ENCODE measurements at regions not wholly inside any gene's neighbourhood (a gene's known extent, or its start where the extent isn't known, plus 50 kb on each side); places are given as distances from the start of the nearest gene placed in this dataset.

DNA sequence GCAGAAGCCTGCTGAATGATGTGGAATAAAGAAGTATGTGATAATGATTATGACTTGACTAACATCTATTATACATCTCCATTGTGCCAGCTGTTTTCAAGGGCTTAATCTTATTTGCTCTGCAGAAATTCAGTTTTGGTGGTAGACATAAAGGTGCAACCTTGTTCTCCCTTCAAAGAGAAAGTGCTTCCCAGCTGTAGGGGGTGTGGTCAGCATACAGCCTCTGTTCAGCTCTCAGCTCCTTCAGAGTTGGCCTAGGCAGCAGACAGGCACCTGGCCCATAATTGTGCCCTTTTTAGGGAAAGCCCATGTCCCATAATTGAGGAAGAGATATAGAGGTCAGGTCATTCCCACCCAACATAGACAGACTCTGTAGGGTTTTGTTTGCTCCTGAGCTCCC, 104.3 kb upstream of the EOMES start:
- Mint-ChIP-seq H3K4me1 (no peaks in the 10 kb centered on the region), H3K4me3 (no peak overlapping the region), H3K27me3 (no peaks in the 10 kb centered on the region), H3K9me3 (peaks cover 4% of the 10 kb centered on the region), H3K36me3 (ENCODE audit: low read depth) (no peaks in the 10 kb centered on the region), H3K27ac (no peak overlapping the region)
- ChIA-PET CTCF (no interaction called here), POLR2A (no interaction called here)
- no peak for DNase-seq

DNA sequence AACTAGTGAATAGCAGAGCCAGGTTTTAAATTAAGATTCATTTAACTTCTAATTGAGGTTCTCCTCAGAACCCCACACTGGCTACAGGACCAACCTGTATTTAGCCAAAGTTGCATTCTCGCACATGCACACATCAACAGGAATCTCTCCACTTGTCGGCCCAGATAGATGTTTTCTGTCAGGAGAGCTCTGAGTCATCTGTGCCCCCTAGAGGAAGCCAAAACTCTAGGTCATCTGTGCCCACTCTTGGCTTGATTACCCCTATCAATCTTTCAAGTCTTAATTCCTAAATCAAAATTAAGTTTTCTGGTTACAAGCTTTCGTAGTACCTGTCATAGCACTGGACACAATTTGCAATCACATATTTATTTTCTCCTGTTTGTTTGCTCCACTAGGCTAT, 104.9 kb upstream of the EOMES start:
- no peaks in the 10 kb centered on the region for H3K27me3 Mint-ChIP-seq
- no peak overlapping the region for H3K4me3 Mint-ChIP-seq
- H3K9me3 Mint-ChIP-seq, result peaks cover 4% of the 10 kb centered on the region
- POLR2A ChIA-PET, result no interaction called here
- CTCF ChIA-PET, result no interaction called here
- no peaks in the 10 kb centered on the region for H3K36me3 Mint-ChIP-seq (ENCODE audit: low read depth)
- DNase-seq, result no peak
- no peak overlapping the region for H3K27ac Mint-ChIP-seq
- H3K4me1 Mint-ChIP-seq, result no peaks in the 10 kb centered on the region

DNA sequence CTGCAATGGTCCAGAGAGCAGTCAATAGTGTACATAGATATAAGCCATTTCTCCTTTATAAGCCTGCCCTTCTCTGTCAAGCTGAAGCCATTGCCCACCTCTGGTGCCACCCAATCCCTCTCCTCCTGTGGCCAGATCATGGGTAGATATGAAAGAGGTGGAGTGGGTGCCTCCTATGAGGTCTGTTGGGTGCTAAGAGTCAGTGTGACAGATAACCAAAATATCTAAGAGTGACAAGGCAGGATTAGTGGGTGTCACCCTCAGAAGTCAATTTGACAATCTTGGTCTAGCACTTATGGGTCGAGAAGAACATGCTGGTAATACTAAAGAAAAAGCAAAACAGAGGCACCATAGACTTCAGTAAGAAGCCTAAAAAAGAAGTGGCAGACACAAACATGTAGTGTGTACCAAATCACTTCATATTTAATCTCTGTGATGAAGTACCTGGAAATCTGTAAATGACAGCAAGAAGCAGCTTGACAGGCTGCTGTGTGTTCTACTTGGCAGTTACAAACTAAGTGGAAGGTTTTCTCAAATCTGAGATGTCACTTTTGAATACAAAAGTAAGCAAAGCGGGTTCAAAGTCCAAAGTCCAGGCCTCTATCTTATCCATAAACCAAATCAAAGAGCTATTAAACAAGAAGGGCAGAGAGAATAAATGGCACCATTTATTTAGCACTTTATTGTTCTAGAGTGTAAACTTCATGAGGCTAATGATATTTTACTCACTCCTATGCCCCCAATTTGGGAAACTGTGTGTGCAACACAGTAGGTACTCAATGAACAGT, 118.9 kb upstream of the EOMES start:
- H3K27me3 Mint-ChIP-seq, result no peaks in the 10 kb centered on the region
- no peak overlapping the region for H3K27ac Mint-ChIP-seq
- no peaks in the 10 kb centered on the region for H3K9me3 Mint-ChIP-seq
- ChIA-PET POLR2A (no interaction called here), CTCF (no interaction called here)
- H3K36me3 Mint-ChIP-seq (ENCODE audit: low read depth), result no peaks in the 10 kb centered on the region
- peaks cover 7% of the 10 kb centered on the region for H3K4me1 Mint-ChIP-seq
- no peak overlapping the region for H3K4me3 Mint-ChIP-seq
- no peak for DNase-seq

DNA sequence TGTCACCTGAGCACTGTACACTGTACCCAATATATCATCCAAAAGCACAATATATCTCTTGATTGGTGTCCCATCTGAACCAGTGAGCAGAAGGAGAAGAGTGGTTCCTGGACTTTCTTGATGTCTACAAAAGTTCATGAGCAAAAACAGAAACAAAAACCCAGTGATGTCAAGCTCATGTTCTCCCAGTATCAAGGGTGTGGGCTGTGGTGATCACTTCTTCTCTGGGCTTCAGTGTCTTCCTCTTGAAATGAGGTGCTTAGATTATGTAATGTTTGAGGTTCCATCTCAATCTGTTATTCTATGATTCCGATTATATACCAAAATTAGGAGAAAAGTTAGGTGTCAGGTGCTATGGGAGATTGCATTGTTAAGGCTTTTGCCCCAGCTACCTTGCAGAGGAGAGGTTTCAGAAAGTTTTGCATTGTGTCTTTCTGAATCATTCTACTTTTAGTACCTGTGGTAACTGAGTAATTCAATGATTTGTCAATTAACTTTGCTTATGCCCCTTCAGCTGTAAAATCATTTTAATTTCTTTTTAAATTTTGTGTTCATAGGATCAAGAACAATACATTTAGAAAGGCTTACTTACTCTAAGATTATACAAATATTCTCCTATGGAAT, 122.0 kb upstream of the EOMES start:
- Mint-ChIP-seq H3K4me3 (no peak overlapping the region), H3K9me3 (no peaks in the 10 kb centered on the region), H3K36me3 (ENCODE audit: low read depth) (no peaks in the 10 kb centered on the region), H3K4me1 (peaks cover 5% of the 10 kb centered on the region), H3K27me3 (no peaks in the 10 kb centered on the region), H3K27ac (no peak overlapping the region)
- ChIA-PET POLR2A (interaction anchor here (2.1 kb wide), 1 partner anchor 17 kb away, joined by 8 read pairs; no protein-coding TSS in a partner anchor), CTCF (interaction anchor here (1.2 kb wide), 1 partner anchor 122 kb away, joined by 3 read pairs; the partner anchor contains the start of gene EOMES)
- no peak for DNase-seq

DNA sequence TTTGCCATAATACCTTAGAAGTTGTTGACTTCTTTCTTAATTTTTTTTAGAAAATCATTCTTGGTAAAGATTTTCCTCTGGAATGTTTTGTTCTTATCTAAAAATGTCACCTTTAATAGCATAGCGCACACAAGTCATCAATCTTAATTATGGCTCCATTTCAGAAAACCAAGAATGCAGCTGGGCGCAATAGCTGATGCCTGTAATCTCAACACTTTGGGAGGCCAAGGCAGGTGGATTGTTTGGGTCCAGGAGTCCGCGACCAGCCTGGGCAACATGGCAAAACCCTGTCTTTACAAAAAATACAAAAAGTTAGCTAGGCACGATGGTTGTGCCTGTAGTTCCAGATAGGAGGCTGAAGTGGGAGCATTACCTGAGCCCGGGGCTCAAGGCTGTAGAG, 125.6 kb upstream of the EOMES start:
- H3K36me3 Mint-ChIP-seq (ENCODE audit: low read depth), result no peaks in the 10 kb centered on the region
- H3K4me3 Mint-ChIP-seq, result no peak overlapping the region
- peaks cover 3% of the 10 kb centered on the region for H3K9me3 Mint-ChIP-seq
- H3K27me3 Mint-ChIP-seq, result no peaks in the 10 kb centered on the region
- H3K27ac Mint-ChIP-seq, result no peak overlapping the region
- H3K4me1 Mint-ChIP-seq, result peaks cover 5% of the 10 kb centered on the region
- ChIA-PET POLR2A (no interaction called here), CTCF (interaction anchor here (1.2 kb wide), 1 partner anchor 136 kb away, joined by 4 read pairs; no protein-coding TSS in a partner anchor)
- no peak for DNase-seq

DNA sequence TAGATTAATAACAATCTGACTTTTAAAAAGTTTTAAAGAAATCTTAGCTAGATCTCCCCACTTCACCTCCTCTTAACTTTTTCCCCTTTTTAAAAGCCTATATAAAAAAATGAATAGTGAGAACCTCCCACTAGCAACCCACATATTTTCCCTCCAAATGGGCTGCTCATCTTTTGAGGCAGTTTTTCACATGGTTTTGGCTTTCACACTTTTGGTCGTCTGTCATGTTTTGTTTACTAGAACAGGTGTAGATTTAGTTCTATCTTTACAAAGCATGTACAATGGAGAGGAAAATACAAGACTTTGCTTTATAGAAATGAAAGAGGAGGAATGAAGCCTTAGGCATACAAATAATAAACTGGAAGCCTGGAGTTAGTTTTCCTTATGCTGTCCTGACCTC, 126.7 kb upstream of the EOMES start:
- no peak overlapping the region for H3K27ac Mint-ChIP-seq
- DNase-seq, result no peak
- H3K9me3 Mint-ChIP-seq, result peaks cover 7% of the 10 kb centered on the region
- CTCF ChIA-PET, result interaction anchor here (1.2 kb wide), 1 partner anchor 137 kb away, joined by 4 read pairs; no protein-coding TSS in a partner anchor
- H3K4me1 Mint-ChIP-seq, result peaks cover 1% of the 10 kb centered on the region
- no peaks in the 10 kb centered on the region for H3K27me3 Mint-ChIP-seq
- H3K4me3 Mint-ChIP-seq, result no peak overlapping the region
- POLR2A ChIA-PET, result no interaction called here
- H3K36me3 Mint-ChIP-seq (ENCODE audit: low read depth), result peaks cover 4% of the 10 kb centered on the region

DNA sequence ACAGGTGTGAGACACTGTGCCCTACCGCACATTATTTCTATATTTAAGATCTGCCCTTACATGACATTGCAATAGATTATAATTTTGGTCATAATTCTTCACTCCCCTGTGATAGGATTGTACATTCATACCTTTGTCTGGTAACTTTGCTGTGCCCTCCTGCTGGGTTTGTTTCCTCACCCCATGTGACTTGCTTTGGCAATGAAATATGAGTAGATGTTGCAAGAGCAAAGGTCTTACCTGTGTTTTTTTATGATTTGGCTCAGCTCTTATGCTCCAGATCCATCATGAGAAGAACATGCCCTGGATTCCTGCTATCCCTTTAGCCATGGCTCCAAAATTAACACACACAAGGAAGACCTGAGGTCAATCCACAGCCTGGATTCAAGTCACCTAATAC, 137.7 kb upstream of the EOMES start:
- CTCF ChIA-PET, result interaction anchor here (1.0 kb wide), 1 partner anchor 138 kb away, joined by 3 read pairs; the partner anchor contains the start of gene EOMES
- no peak for DNase-seq
- Mint-ChIP-seq H3K4me3 (no peak overlapping the region), H3K9me3 (peaks cover 7% of the 10 kb centered on the region), H3K27me3 (no peaks in the 10 kb centered on the region), H3K27ac (no peak overlapping the region), H3K4me1 (peaks cover 38% of the 10 kb centered on the region), H3K36me3 (ENCODE audit: low read depth) (peaks cover 6% of the 10 kb centered on the region)
- POLR2A ChIA-PET, result interaction anchor here (0.8 to 2.3 kb wide), 4 partner anchors 21 to 489 kb away, joined by 3 to 9 read pairs (median 5); partner anchors contain the start of genes AZI2, EOMES and ZCWPW2

DNA sequence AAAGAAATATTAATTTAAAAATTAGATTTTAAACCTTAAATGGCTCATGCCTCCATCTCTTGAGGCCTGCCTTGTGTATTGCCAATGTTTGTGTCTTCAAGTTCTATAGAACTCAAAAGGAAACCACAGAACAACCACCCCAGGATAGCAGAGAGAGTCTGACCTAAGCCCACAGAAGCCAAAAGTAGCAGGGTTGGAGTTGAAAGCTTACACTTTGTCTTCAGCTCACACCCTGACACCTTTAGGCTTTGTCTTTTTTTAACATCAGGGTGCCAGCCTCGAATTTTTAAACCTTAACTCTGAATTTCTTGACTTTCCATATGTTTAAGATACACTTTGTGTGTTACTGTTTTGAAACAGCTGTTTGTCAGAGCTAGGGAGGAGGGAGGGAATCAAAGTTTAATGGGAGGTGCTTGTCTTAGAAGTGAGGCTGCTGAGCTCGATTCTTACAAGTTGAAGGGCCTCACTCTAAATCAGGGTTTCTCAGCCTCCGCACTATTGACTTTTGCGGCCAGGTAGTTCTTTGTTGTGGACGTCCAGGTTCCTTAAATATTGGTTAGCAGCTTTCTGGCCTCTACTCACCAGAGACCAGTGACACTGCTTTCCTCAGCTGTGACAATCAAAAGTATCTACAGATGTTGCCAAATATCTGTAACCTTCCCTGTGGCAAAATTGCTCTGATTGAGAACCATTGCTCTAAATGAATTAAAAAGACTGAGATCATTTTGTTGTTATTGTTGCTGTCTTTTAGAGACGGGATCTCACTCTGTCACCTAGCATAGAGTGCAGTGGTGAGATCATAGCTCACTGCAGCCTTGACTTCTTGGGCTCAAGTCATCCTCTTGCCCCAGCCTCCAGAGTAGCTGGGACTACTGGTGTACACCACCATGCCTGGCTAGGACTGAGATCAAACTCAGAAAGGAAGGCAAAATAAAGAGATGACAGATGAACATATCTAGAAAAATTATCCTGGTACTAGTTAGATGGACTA, 139.2 kb upstream of the EOMES start:
- Mint-ChIP-seq H3K27ac (peak overlapping the region; percentile 92), H3K4me3 (no peak overlapping the region), H3K4me1 (peaks cover 38% of the 10 kb centered on the region), H3K27me3 (no peaks in the 10 kb centered on the region), H3K9me3 (peaks cover 7% of the 10 kb centered on the region), H3K36me3 (ENCODE audit: low read depth) (peaks cover 6% of the 10 kb centered on the region)
- peak; percentile 49 for DNase-seq
- ChIA-PET POLR2A (interaction anchor here (0.7 to 2.3 kb wide), 14 partner anchors 8 to 487 kb away, joined by 3 to 9 read pairs (median 4); partner anchors contain the start of genes AZI2, EOMES and ZCWPW2), CTCF (interaction anchor here (0.9 to 1.7 kb wide), 7 partner anchors 18 to 488 kb away, joined by 3 to 8 read pairs (median 3); partner anchors contain the start of genes AZI2, EOMES and ZCWPW2)

DNA sequence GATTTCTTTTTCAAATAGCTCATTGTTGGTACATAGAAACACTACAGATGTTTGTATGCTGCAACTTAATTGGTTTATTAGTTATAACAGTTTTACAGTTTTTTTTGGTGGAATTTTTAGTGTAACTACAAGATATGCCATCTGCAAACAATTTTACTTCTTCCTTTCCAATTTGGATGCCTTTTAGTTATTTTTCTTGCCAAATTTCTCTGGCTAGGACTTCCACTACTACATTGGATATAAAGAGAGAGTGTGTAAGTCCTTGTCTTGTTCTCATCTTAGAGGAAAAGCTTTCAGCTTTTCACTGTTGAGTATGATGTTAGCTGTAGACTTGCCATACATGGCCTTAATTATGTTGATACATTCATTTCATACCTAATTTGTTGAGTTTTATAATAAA, 143.6 kb upstream of the EOMES start:
- POLR2A ChIA-PET, result no interaction called here
- H3K27ac Mint-ChIP-seq, result no peak overlapping the region
- CTCF ChIA-PET, result no interaction called here
- H3K4me3 Mint-ChIP-seq, result no peak overlapping the region
- peaks cover 23% of the 10 kb centered on the region for H3K9me3 Mint-ChIP-seq
- no peaks in the 10 kb centered on the region for H3K27me3 Mint-ChIP-seq
- DNase-seq, result no peak
- peaks cover 18% of the 10 kb centered on the region for H3K4me1 Mint-ChIP-seq
- H3K36me3 Mint-ChIP-seq (ENCODE audit: low read depth), result peaks cover 10% of the 10 kb centered on the region

DNA sequence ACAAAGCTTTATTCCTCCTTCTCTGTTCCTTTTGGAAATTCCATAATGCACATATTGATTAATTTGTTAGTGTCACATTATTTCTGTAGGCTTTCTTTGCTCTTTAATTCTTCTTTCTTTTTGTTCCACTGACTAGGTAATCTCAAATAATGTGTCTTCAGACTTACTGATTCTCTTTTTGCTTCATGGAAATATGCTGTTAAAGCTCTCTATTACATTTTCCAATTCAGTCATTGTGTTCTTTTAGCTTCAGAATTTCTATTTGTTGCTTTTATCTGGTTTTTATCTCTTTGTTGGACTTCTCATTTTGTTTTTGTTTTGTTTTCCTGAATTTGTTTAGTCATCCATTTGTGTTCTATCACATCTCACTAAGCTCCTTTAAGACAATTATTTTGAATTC, 147.0 kb upstream of the EOMES start:
- DNase-seq, result no peak
- no peaks in the 10 kb centered on the region for H3K4me1 Mint-ChIP-seq
- H3K27ac Mint-ChIP-seq, result no peak overlapping the region
- H3K9me3 Mint-ChIP-seq, result peaks cover 21% of the 10 kb centered on the region
- H3K4me3 Mint-ChIP-seq, result no peak overlapping the region
- H3K27me3 Mint-ChIP-seq, result no peaks in the 10 kb centered on the region
- H3K36me3 Mint-ChIP-seq (ENCODE audit: low read depth), result peaks cover 7% of the 10 kb centered on the region
- ChIA-PET POLR2A (interaction anchor here (1.1 kb wide), 1 partner anchor 8 kb away, joined by 3 read pairs; no protein-coding TSS in a partner anchor), CTCF (no interaction called here)

DNA sequence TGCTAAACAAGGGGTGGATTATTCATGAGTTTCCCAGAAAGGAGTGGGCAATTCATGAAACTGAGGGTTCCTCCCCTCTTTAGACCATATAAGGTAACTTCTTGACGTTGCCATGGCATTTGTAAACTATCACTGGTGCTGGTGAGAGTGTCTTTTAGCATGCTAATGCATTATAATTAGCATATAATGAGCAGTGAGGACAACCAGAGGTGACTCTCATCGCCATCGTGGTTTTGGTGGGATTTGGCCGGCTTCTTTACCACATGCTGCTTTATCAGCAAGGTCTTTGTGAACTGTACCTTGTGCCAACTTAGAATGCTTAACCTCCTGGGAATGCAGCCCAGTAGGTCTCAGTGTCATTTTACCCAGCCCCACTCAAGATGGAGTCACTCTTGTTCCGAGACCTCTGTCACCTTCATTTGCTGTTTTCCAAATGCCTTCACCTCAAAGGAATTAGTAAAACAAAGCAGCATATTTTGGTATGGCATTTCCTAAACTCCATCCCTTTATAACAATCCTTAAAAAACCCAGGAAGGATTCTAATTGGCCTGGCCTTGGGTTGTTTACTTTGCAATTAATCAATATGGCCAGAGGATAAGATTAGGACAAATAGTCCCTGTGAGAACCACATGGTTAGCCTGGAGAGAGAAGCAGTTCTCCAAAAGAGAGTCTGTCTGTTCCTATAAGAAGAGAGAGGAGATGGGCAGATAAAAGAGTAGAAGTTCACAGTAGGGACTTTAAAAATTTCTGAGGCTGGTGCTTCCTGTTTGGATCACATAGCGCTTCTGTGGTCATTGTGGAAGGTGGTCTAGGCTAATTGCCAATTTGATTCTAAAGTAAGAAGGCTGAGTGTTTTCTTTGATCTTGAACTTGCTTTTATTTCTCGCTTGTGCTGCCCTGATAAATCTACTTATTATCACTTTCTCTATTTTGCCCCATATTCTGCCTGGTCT, 155.2 kb upstream of the EOMES start:
- POLR2A ChIA-PET, result interaction anchor here (1.5 kb wide), 1 partner anchor 16 kb away, joined by 3 read pairs; no protein-coding TSS in a partner anchor
- H3K4me3 Mint-ChIP-seq, result no peak overlapping the region
- no peak for DNase-seq
- CTCF ChIA-PET, result interaction anchor here (0.6 kb wide), 1 partner anchor 17 kb away, joined by 3 read pairs; no protein-coding TSS in a partner anchor
- no peaks in the 10 kb centered on the region for H3K27me3 Mint-ChIP-seq
- H3K27ac Mint-ChIP-seq, result no peak overlapping the region
- no peaks in the 10 kb centered on the region for H3K9me3 Mint-ChIP-seq
- no peaks in the 10 kb centered on the region for H3K36me3 Mint-ChIP-seq (ENCODE audit: low read depth)
- H3K4me1 Mint-ChIP-seq, result peaks cover 41% of the 10 kb centered on the region

DNA sequence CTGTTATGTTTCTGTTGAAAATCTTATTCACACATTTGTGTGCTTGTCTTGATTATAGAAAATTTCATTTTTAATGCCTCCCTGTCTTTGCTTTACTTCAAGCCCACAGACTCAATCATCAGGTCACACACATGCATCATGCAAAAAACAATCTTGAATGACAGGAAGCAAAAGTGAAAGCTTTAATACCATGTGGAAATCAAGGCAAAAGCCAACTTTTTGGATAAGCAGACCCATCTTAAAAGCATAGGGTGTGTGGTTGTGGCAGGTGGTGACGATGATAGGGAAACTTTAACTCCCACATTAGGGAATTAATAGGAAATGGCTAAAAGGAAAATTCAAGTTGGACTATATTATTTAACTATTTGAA, 155.9 kb upstream of the EOMES start:
- H3K36me3 Mint-ChIP-seq (ENCODE audit: low read depth), result no peaks in the 10 kb centered on the region
- ChIA-PET POLR2A (interaction anchor here (1.1 to 1.5 kb wide), 2 partner anchors 16 to 156 kb away, joined by 3 to 5 read pairs; partner anchors contain the start of gene EOMES), CTCF (interaction anchor here (0.6 kb wide), 1 partner anchor 17 kb away, joined by 3 read pairs; no protein-coding TSS in a partner anchor)
- no peak overlapping the region for H3K4me3 Mint-ChIP-seq
- H3K27ac Mint-ChIP-seq, result no peak overlapping the region
- DNase-seq, result no peak
- H3K9me3 Mint-ChIP-seq, result no peaks in the 10 kb centered on the region
- peaks cover 44% of the 10 kb centered on the region for H3K4me1 Mint-ChIP-seq
- H3K27me3 Mint-ChIP-seq, result no peaks in the 10 kb centered on the region
